PC-9 (cell line): ENCODE measurements at regions not wholly inside any gene's neighbourhood (a gene's known extent, or its start where the extent isn't known, plus 50 kb on each side); places are given as distances from the start of the nearest gene placed in this dataset.

Source experiments
- CTCF ChIP-seq: fragments of 200-600 bp; sonication (generic); conservative IDR thresholded peaks from 2 replicates; pipeline ENCODE4 v1.6.1; 2017; ENCODE audit warnings: mixed run types, antibody characterized with exemption, mild to moderate bottlenecking, moderate library complexity
- EZH2 ChIP-seq: fragments of 200-600 bp; sonication (generic); IDR thresholded peaks from 2 replicates; pipeline ENCODE4 v1.8.0; 2017; ENCODE audit warnings: antibody characterized with exemption, low read depth

GRCh38 chr11:101182467-101182866 is 52.9 kb upstream of the PGR start:
- TF ChIP-seq CTCF (no peak), EZH2 (no peak)
